Astrocyte (in vitro differentiated cells and primary cell): ENCODE measurements at regions not wholly inside any gene's neighbourhood (a gene's known extent, or its start where the extent isn't known, plus 50 kb on each side); places are given as distances from the start of the nearest gene placed in this dataset.
"Not testable (repeated sequence)": the region's sequence is repeated elsewhere in the genome, so short reads cannot be mapped to it uniquely, and the experiment has no call there.

Source experiments
- DNase-seq: peaks from one replicate; pipeline ENCODE4 v3.0.0-alpha.2; 2010; ENCODE audit warnings: low read depth
- FAIRE-seq: peaks from 2 replicates; lab custom pipeline; 2011; peaks lifted over from hg19 to GRCh38; lab: Jason Lieb, UNC
- H2AFZ ChIP-seq: 2 replicates; pipeline ENCODE4 v1.6.0; 2012; ENCODE audit warnings: low read depth, low read length, inconsistent platforms
- H3K27ac ChIP-seq: 2 replicates; pipeline ENCODE4 v1.5.1; 2011; ENCODE audit warnings: low read depth, low read length, inconsistent platforms
- H3K27me3 ChIP-seq: 2 replicates; pipeline ENCODE4 v1.6.0; 2011; ENCODE audit warnings: low read length, inconsistent platforms; ENCODE audit not compliant: insufficient read depth
- H3K36me3 ChIP-seq: 2 replicates; pipeline ENCODE4 v1.5.1; 2011; ENCODE audit warnings: low read length, inconsistent platforms; ENCODE audit not compliant: insufficient read depth
- H3K4me1 ChIP-seq: 2 replicates; pipeline ENCODE4 v1.5.1; 2011; ENCODE audit warnings: low read length, inconsistent platforms; ENCODE audit not compliant: insufficient read depth
- H3K4me2 ChIP-seq: 2 replicates; pipeline ENCODE4 v1.6.0; 2012; ENCODE audit warnings: low read length, inconsistent platforms
- H3K4me3 ChIP-seq: 2 replicates; pipeline ENCODE4 v1.5.1; 2011; ENCODE audit warnings: low read depth, mild to moderate bottlenecking, low read length, inconsistent platforms; ENCODE audit not compliant: insufficient read depth
- H3K79me2 ChIP-seq: 2 replicates; pipeline ENCODE4 v1.6.0; 2012; ENCODE audit warnings: mild to moderate bottlenecking, low read length, inconsistent platforms; ENCODE audit not compliant: insufficient read depth
- H3K9ac ChIP-seq: 2 replicates; pipeline ENCODE4 v1.6.0; 2012; ENCODE audit warnings: mild to moderate bottlenecking, low read length, inconsistent platforms
- H3K9me3 ChIP-seq: 2 replicates; pipeline ENCODE4 v1.5.1; 2012; ENCODE audit warnings: low read depth, mild to moderate bottlenecking, low read length, inconsistent platforms; ENCODE audit not compliant: insufficient read depth
- H4K20me1 ChIP-seq: 2 replicates; pipeline ENCODE4 v1.6.0; 2012; ENCODE audit warnings: low read length, inconsistent platforms; ENCODE audit not compliant: insufficient read depth
- H3K27ac Mint-ChIP-seq: one replicate; pipeline ENCODE4 v1.8.0; 2021; ENCODE audit warnings: mild to moderate bottlenecking, mixed read lengths; ENCODE audit not compliant: unreplicated experiment
- H3K27me3 Mint-ChIP-seq: one replicate; pipeline ENCODE4 v1.8.0; 2021; ENCODE audit warnings: low read depth, mixed read lengths; ENCODE audit not compliant: unreplicated experiment
- H3K36me3 Mint-ChIP-seq: one replicate; pipeline ENCODE4 v1.8.0; 2021; ENCODE audit warnings: low read depth, mixed read lengths; ENCODE audit not compliant: unreplicated experiment
- H3K4me1 Mint-ChIP-seq: one replicate; pipeline ENCODE4 v1.8.0; 2021; ENCODE audit warnings: low read depth, mixed read lengths; ENCODE audit not compliant: unreplicated experiment
- H3K4me3 Mint-ChIP-seq: one replicate; pipeline ENCODE4 v1.8.0; 2021; ENCODE audit warnings: mild to moderate bottlenecking, moderate library complexity, mixed read lengths; ENCODE audit not compliant: unreplicated experiment
- H3K9me3 Mint-ChIP-seq: one replicate; pipeline ENCODE4 v1.8.0; 2021; ENCODE audit warnings: mild to moderate bottlenecking, mixed read lengths; ENCODE audit not compliant: unreplicated experiment
- CTCF ChIP-seq: IDR thresholded peaks from 2 replicates; pipeline ENCODE4 v1.5.1; 2011; ENCODE audit warnings: low read depth, mild to moderate bottlenecking, inconsistent platforms, low read length, moderate library complexity; ENCODE audit not compliant: insufficient read depth
- EZH2 ChIP-seq: IDR thresholded peaks from 2 replicates; pipeline ENCODE4 v1.6.1; 2012; ENCODE audit warnings: mild to moderate bottlenecking, low read length, inconsistent platforms; ENCODE audit not compliant: insufficient read depth

- no peaks in the 10 kb centered on the region for H4K20me1 ChIP-seq
- H3K4me1 ChIP-seq: no peaks in the 10 kb centered on the region
- no peak overlapping the region for H3K4me2 ChIP-seq
- Mint-ChIP-seq H3K4me1 (peaks cover 16% of the 10 kb centered on the region), H3K27me3 (peaks cover 24% of the 10 kb centered on the region), H3K4me3 (no peak overlapping the region), H3K36me3 (no peaks in the 10 kb centered on the region), H3K27ac (no peak overlapping the region), H3K9me3 (peaks cover 3% of the 10 kb centered on the region)
- H3K4me3 ChIP-seq: no peak overlapping the region
- H3K9me3 ChIP-seq: no peaks in the 10 kb centered on the region
- FAIRE-seq: no peak
- no peak for TF ChIP-seq EZH2
- TF ChIP-seq CTCF: no peak
- H3K79me2 ChIP-seq: no peaks in the 10 kb centered on the region
- DNase-seq: no peak
- H3K36me3 ChIP-seq: no peaks in the 10 kb centered on the region
- H3K27me3 ChIP-seq: peaks cover 4% of the 10 kb centered on the region
- no peak overlapping the region for H3K9ac ChIP-seq
- H3K27ac ChIP-seq: no peak overlapping the region
- H2AFZ ChIP-seq: no peak overlapping the region
These were observed 108.7 kb downstream of the TRIM43 start for GRCh38 chr2:95700519-95700918.

GRCh38 chr2:95702471-95702870 lies 110.7 kb downstream of the TRIM43 start:
- H3K9ac ChIP-seq: no peak overlapping the region

GRCh38 chr2:95707161-95707560 lies 115.4 kb downstream of the TRIM43 start:
- Mint-ChIP-seq H3K27me3 (peaks cover 17% of the 10 kb centered on the region), H3K9me3 (peaks cover 12% of the 10 kb centered on the region)
- not testable (repeated sequence) for H3K36me3 ChIP-seq, FAIRE-seq, H3K9ac ChIP-seq, H3K4me1 ChIP-seq, H3K4me3 ChIP-seq, H3K27ac Mint-ChIP-seq, H3K4me1 Mint-ChIP-seq, H3K9me3 ChIP-seq, DNase-seq, H3K79me2 ChIP-seq, H3K27me3 ChIP-seq, H3K4me2 ChIP-seq, H3K27ac ChIP-seq, H3K36me3 Mint-ChIP-seq, H3K4me3 Mint-ChIP-seq, H2AFZ ChIP-seq, H4K20me1 ChIP-seq

More at GRCh38 chr2:95702471-95702870, 110.7 kb downstream of the TRIM43 start:
- H3K27ac ChIP-seq: no peak overlapping the region
- H3K4me2 ChIP-seq: no peak overlapping the region
- DNase-seq (no peak), FAIRE-seq (no peak)
- Mint-ChIP-seq H3K4me3 (no peak overlapping the region), H3K27ac (no peak overlapping the region), H3K9me3 (no peaks in the 10 kb centered on the region), H3K4me1 (peaks cover 14% of the 10 kb centered on the region), H3K27me3 (peaks cover 9% of the 10 kb centered on the region), H3K36me3 (no peaks in the 10 kb centered on the region)
- peaks cover 2% of the 10 kb centered on the region for H3K27me3 ChIP-seq
- no peaks in the 10 kb centered on the region for H3K4me1 ChIP-seq
- no peaks in the 10 kb centered on the region for H4K20me1 ChIP-seq
- no peak for TF ChIP-seq CTCF
- TF ChIP-seq EZH2: no peak
- H3K79me2 ChIP-seq: no peaks in the 10 kb centered on the region
- no peaks in the 10 kb centered on the region for H3K9me3 ChIP-seq
- no peak overlapping the region for H3K4me3 ChIP-seq
- no peak overlapping the region for H2AFZ ChIP-seq
- no peaks in the 10 kb centered on the region for H3K36me3 ChIP-seq
